ENCODE measurements at regions not wholly inside any gene's neighbourhood (a gene's known extent, or its start where the extent isn't known, plus 50 kb on each side); places are given as distances from the start of the nearest gene placed in this dataset.

DNA sequence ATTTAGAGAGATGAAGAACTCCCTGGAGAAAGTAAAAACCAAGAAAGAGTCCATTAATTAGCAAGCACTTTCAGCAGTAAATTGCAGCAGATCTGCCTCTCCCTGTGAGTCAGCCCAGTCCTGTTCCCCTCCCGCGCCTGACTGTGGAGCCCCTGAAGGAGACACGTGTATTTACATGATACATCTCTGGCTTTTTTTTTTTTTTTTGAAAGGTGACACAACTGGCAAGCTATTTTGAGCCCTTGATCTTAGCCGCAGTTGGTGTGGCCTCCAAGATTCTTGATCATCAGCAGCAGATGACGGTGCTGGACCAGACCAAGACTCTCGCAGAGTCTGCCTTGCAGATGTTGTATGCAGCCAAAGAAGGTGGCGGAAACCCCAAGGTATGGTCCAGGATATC, 271.8 kb upstream of the TPM1 start:
- TF ChIP-seq, protein P1, sequence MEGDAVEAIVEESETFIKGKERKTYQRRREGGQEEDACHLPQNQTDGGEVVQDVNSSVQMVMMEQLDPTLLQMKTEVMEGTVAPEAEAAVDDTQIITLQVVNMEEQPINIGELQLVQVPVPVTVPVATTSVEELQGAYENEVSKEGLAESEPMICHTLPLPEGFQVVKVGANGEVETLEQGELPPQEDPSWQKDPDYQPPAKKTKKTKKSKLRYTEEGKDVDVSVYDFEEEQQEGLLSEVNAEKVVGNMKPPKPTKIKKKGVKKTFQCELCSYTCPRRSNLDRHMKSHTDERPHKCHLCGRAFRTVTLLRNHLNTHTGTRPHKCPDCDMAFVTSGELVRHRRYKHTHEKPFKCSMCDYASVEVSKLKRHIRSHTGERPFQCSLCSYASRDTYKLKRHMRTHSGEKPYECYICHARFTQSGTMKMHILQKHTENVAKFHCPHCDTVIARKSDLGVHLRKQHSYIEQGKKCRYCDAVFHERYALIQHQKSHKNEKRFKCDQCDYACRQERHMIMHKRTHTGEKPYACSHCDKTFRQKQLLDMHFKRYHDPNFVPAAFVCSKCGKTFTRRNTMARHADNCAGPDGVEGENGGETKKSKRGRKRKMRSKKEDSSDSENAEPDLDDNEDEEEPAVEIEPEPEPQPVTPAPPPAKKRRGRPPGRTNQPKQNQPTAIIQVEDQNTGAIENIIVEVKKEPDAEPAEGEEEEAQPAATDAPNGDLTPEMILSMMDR (IDR thresholded peaks at IDR 0.05; ENCODE audit: borderline replicate concordance) = no peak
- no peak overlapping the region for H3K4me3 ChIP-seq
- H3K27ac ChIP-seq (replicated peaks) = no peak overlapping the region
- H3K9me3 ChIP-seq (replicated peaks) = no peaks in the 10 kb centered on the region
- no peaks in the 10 kb centered on the region for H3K27me3 ChIP-seq (ENCODE audit: low read depth)
- peaks cover 91% of the 10 kb centered on the region for H3K36me3 ChIP-seq
- intact Hi-C loops (cut with micrococcal nuclease) = no loop called here
- no peak for DNase-seq
- H3K4me1 ChIP-seq = peaks cover 21% of the 10 kb centered on the region

DNA sequence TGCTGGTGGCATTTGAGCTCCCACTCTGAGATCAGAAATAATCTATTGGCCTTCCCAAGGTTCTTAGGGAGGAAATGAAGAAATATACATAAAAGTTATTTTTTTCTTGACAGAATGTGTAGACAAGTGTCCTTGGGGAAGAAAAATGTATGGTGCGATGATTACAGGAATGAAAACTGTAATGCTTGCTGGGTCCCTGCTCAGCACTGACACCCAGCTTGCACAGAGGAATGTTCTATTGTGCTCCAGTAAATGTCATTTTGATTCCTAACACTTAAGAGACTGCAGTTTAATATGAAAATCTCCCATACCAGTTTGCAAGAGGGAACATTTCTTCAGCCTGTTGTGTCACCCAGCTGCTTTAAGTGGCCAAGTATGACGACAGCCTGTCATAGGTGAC, 271.3 kb upstream of the TPM1 start:
- intact Hi-C loops (cut with micrococcal nuclease) = no loop called here
- H3K27me3 ChIP-seq (ENCODE audit: low read depth) = no peaks in the 10 kb centered on the region
- H3K27ac ChIP-seq (replicated peaks) = no peak overlapping the region
- no peaks in the 10 kb centered on the region for H3K9me3 ChIP-seq (replicated peaks)
- peaks cover 86% of the 10 kb centered on the region for H3K36me3 ChIP-seq
- DNase-seq = no peak
- H3K4me1 ChIP-seq = peaks cover 16% of the 10 kb centered on the region
- TF ChIP-seq, protein P1 (IDR thresholded peaks at IDR 0.05; ENCODE audit: borderline replicate concordance) = no peak
- no peak overlapping the region for H3K4me3 ChIP-seq

DNA sequence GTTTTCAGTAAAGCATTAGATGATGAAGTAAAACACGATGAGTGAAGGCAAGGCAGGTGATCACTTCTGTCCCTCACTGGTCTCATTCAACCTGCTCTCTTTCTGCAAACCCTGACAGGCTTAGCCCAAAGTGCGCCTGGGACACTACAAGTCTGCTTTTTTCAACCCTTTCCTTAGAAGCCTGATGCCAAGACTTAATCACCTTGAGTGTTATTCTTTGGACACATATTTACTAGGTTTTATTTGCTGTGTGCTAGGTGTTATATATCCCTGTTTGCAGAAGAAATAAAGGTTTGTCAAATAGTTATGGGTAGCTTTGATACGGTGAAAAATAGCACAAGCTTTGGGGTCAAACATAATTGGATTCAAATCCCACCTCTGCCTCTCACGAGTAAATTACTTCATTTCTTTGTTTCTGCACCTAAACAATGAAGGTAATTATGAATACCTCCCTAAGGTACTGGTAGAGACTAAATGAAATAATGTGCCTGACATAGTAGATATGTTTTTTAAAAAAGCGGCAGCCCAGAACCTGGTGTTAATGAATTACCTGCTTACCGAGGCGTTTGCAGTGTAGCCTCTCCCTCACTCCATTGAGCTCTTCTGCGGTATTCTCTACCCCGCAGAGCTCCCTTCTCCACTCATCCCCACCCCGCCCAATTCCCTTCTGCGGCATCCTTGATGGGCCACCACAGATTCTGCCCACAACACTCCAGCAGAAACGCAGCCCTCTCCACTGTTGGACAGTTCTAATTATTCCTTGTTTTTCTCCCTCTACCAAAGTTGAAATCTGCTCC, 269.0 kb upstream of the TPM1 start:
- no peak overlapping the region for H3K4me3 ChIP-seq
- no peaks in the 10 kb centered on the region for H3K27me3 ChIP-seq (ENCODE audit: low read depth)
- intact Hi-C loops (cut with micrococcal nuclease) = no loop called here
- no peaks in the 10 kb centered on the region for H3K9me3 ChIP-seq (replicated peaks)
- no peak for DNase-seq
- H3K27ac ChIP-seq (replicated peaks) = no peak overlapping the region
- peaks cover 18% of the 10 kb centered on the region for H3K4me1 ChIP-seq
- peaks cover 73% of the 10 kb centered on the region for H3K36me3 ChIP-seq
- TF ChIP-seq, protein P1 (IDR thresholded peaks at IDR 0.05; ENCODE audit: borderline replicate concordance) = no peak

DNA sequence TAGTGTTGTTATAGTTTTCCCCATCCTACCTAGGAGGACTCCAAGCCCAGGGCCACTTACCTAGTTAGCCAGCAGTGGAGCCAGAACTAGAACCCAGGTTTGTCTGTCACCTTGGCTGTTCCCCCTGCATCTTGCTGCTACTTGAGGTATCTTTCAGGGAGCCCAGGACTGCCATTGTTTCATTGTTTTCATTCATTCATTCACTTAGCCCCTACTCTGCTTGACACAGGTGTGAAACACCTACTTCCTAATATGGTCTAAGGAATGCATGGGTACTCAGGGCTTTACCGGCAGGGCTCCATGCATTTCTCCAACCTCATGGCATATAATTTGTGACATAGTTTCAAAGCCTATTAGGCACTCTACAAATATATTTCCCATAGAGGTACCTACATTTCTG, 266.6 kb upstream of the TPM1 start:
- TF ChIP-seq, protein P1 (IDR thresholded peaks at IDR 0.05; ENCODE audit: borderline replicate concordance) = no peak
- no peaks in the 10 kb centered on the region for H3K9me3 ChIP-seq (replicated peaks)
- H3K27ac ChIP-seq (replicated peaks) = no peak overlapping the region
- DNase-seq = no peak
- H3K4me1 ChIP-seq = peaks cover 23% of the 10 kb centered on the region
- no peak overlapping the region for H3K4me3 ChIP-seq
- no peaks in the 10 kb centered on the region for H3K27me3 ChIP-seq (ENCODE audit: low read depth)
- H3K36me3 ChIP-seq = peaks cover 50% of the 10 kb centered on the region
- intact Hi-C loops (cut with micrococcal nuclease) = no loop called here

DNA sequence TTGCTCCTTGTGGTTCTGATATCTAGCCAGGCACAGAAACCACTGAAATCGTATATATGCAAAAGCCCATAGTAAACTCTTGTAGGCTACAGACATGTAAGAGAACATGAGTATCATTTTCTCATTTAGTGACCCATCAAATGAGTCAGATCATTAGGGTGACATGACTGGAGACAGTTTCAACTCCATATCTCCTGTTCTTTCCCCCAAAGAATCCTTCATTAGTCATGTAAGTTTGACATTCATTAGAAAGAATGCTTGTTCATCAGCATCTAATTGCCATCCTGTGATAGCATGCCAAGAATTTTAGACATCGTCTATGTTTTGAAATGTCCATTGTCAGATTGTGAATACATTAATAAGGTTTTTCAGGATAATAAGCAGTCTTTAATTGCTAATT, 264.9 kb upstream of the TPM1 start:
- peaks cover 39% of the 10 kb centered on the region for H3K4me1 ChIP-seq
- intact Hi-C loops (cut with micrococcal nuclease) = no loop called here
- no peak overlapping the region for H3K4me3 ChIP-seq
- DNase-seq = no peak
- no peak overlapping the region for H3K27ac ChIP-seq (replicated peaks)
- H3K9me3 ChIP-seq (replicated peaks) = no peaks in the 10 kb centered on the region
- TF ChIP-seq, protein P1 (IDR thresholded peaks at IDR 0.05; ENCODE audit: borderline replicate concordance) = no peak
- no peaks in the 10 kb centered on the region for H3K27me3 ChIP-seq (ENCODE audit: low read depth)
- peaks cover 32% of the 10 kb centered on the region for H3K36me3 ChIP-seq
